Stimulated activated CD8-positive, alpha-beta memory T cell treated with anti-CD3 and anti-CD28 coated beads, Interleukin-4, amount 100 ng/mL, for 24 hours (primary cell): ENCODE measurements at regions not wholly inside any gene's neighbourhood (a gene's known extent, or its start where the extent isn't known, plus 50 kb on each side); places are given as distances from the start of the nearest gene placed in this dataset.

Experiments
- DNase-seq: peaks from one replicate; pipeline ENCODE4 v3.0.0-alpha.2; 2020; ENCODE audit warnings: low read depth

- no peak for DNase-seq
Measured at GRCh38 chr9:38158628-38159027, 89.6 kb upstream of the SHB start.

- DNase-seq, result no peak
Measured at GRCh38 chr9:38157711-38158110, 88.7 kb upstream of the SHB start.

- no peak for DNase-seq
Measured at GRCh38 chr9:38154501-38155421, 85.7 kb upstream of the SHB start.

- DNase-seq, result no peak
Measured at GRCh38 chr9:38153910-38154291, 84.9 kb upstream of the SHB start.

GRCh38 chr9:38153152-38153909 lies 84.3 kb upstream of the SHB start:
- DNase-seq, result no peak

GRCh38 chr9:38149647-38150046 lies 80.6 kb upstream of the SHB start:
- no peak for DNase-seq

GRCh38 chr9:38146844-38147243 lies 77.8 kb upstream of the SHB start:
- DNase-seq, result no peak

- DNase-seq, result no peak
Measured at GRCh38 chr9:38145526-38146053, 76.6 kb upstream of the SHB start.

GRCh38 chr9:38144421-38144820 lies 75.4 kb upstream of the SHB start:
- DNase-seq, result no peak

- no peak for DNase-seq
Measured at GRCh38 chr9:38141746-38142591, 72.9 kb upstream of the SHB start.

- DNase-seq, result no peak
Measured at GRCh38 chr9:38138276-38138675, 69.2 kb upstream of the SHB start.

GRCh38 chr9:38137342-38137741 lies 68.3 kb upstream of the SHB start:
- no peak for DNase-seq

GRCh38 chr9:38136386-38136785 lies 67.4 kb upstream of the SHB start:
- DNase-seq, result no peak

GRCh38 chr9:38134611-38135237 lies 65.7 kb upstream of the SHB start:
- DNase-seq, result no peak

- DNase-seq, result no peak
Measured at GRCh38 chr9:38133595-38133994, 64.6 kb upstream of the SHB start.

GRCh38 chr9:38132956-38133355 lies 63.9 kb upstream of the SHB start:
- no peak for DNase-seq

- no peak for DNase-seq
Measured at GRCh38 chr9:38131729-38132128, 62.7 kb upstream of the SHB start.

GRCh38 chr9:38130724-38131123 lies 61.7 kb upstream of the SHB start:
- DNase-seq, result no peak

- DNase-seq, result no peak
Measured at GRCh38 chr9:38129366-38129765, 60.3 kb upstream of the SHB start.

- DNase-seq, result no peak
Measured at GRCh38 chr9:38128752-38129270, 59.8 kb upstream of the SHB start.

GRCh38 chr9:38127271-38127839 lies 58.3 kb upstream of the SHB start:
- DNase-seq, result no peak
